ENCODE measurements at regions not wholly inside any gene's neighbourhood (a gene's known extent, or its start where the extent isn't known, plus 50 kb on each side); places are given as distances from the start of the nearest gene placed in this dataset.

GRCh38 chr6:22412994-22413393, 116.2 kb upstream of the PRL start:
- peak overlapping the region; percentile 48; the same call in 1 of the 2 replicates for H3K4me2 ChIP-seq
- peak overlapping the region; percentile 50 for H3K27ac ChIP-seq (ENCODE audit: low read depth)
- H3F3A ChIP-seq (replicated peaks; ENCODE audit: low read depth): no peaks in the 10 kb centered on the region
- ATAC-seq (no peak), DNase-seq (ENCODE audit: low spot score) (peak; percentile 17)
- no peaks in the 10 kb centered on the region for H3K27me3 ChIP-seq (ENCODE audit: insufficient read depth)
- no peaks in the 10 kb centered on the region for H3K9me2 ChIP-seq (ENCODE audit: insufficient read depth)
- H3K4me1 ChIP-seq (ENCODE audit: insufficient read depth): peaks cover 14% of the 10 kb centered on the region
- H3K4me1 Mint-ChIP-seq: peaks cover 14% of the 10 kb centered on the region
- H3K27me3 Mint-ChIP-seq (ENCODE audit: insufficient read depth, low read depth, poor library complexity): peaks cover 4% of the 10 kb centered on the region
- TF ChIP-seq EZH2phosphoT487 (IDR thresholded peaks at IDR 0.05; ENCODE audit: unreplicated experiment): no peak
- 0 out of 2 replicates have a peak, but pooled peaks have one; percentile 39 for TF ChIP-seq ZNF462 (CRISPR knock-in tag; IDR thresholded peaks at IDR 0.05)
- H3K36me3 Mint-ChIP-seq (ENCODE audit: low read depth): no peaks in the 10 kb centered on the region
- H3K9me3 Mint-ChIP-seq: no peaks in the 10 kb centered on the region
- peak overlapping the region; percentile 9 for H3K27ac Mint-ChIP-seq
- H3K36me3 ChIP-seq (ENCODE audit: insufficient read depth): no peaks in the 10 kb centered on the region
- H3K4me3 ChIP-seq: no peak overlapping the region
- peak overlapping the region; percentile 80; the same call in 1 of the 2 replicates for H2AFZ ChIP-seq
- H3K4me3 Mint-ChIP-seq: no peak overlapping the region
- H3K79me2 ChIP-seq (replicated peaks; ENCODE audit: insufficient read depth): no peaks in the 10 kb centered on the region
- no peaks in the 10 kb centered on the region for H4K20me1 ChIP-seq (replicated peaks; ENCODE audit: insufficient read depth)

GRCh38 chr6:22413681-22414311, 117.0 kb upstream of the PRL start:
- Histone ChIP-seq H3F3A (replicated peaks; ENCODE audit: low read depth) (no peaks in the 10 kb centered on the region), H3K4me3 (no peak overlapping the region), H3K4me1 (ENCODE audit: insufficient read depth) (peaks cover 14% of the 10 kb centered on the region), H4K20me1 (replicated peaks; ENCODE audit: insufficient read depth) (no peaks in the 10 kb centered on the region), H3K36me3 (ENCODE audit: insufficient read depth) (no peaks in the 10 kb centered on the region), H3K9me2 (ENCODE audit: insufficient read depth) (no peaks in the 10 kb centered on the region), H3K27me3 (ENCODE audit: insufficient read depth) (no peaks in the 10 kb centered on the region), H2AFZ (peak overlapping the region; percentile 80; the same call in 1 of the 2 replicates), H3K4me2 (peak overlapping the region; percentile 48; the same call in 1 of the 2 replicates), H3K79me2 (replicated peaks; ENCODE audit: insufficient read depth) (no peaks in the 10 kb centered on the region), H3K27ac (ENCODE audit: low read depth) (peak overlapping the region; percentile 50)
- Mint-ChIP-seq H3K36me3 (ENCODE audit: low read depth) (peaks cover 2% of the 10 kb centered on the region; the same call in 2 of the 3 replicates), H3K27me3 (ENCODE audit: insufficient read depth, low read depth, poor library complexity) (peaks cover 5% of the 10 kb centered on the region), H3K4me3 (no peak overlapping the region), H3K9me3 (peaks cover 4% of the 10 kb centered on the region), H3K4me1 (peaks cover 14% of the 10 kb centered on the region), H3K27ac (no peak overlapping the region; the same call in 1 of the 2 replicates)
- DNase-seq (ENCODE audit: low spot score) (peak; percentile 8), ATAC-seq (0 out of 3 replicates have a peak, but pooled peaks have one; percentile 32)
- no peak for TF ChIP-seq POLR2AphosphoS5 (IDR thresholded peaks at IDR 0.05; ENCODE audit: low read depth)
- TF ChIP-seq, protein P1, sequence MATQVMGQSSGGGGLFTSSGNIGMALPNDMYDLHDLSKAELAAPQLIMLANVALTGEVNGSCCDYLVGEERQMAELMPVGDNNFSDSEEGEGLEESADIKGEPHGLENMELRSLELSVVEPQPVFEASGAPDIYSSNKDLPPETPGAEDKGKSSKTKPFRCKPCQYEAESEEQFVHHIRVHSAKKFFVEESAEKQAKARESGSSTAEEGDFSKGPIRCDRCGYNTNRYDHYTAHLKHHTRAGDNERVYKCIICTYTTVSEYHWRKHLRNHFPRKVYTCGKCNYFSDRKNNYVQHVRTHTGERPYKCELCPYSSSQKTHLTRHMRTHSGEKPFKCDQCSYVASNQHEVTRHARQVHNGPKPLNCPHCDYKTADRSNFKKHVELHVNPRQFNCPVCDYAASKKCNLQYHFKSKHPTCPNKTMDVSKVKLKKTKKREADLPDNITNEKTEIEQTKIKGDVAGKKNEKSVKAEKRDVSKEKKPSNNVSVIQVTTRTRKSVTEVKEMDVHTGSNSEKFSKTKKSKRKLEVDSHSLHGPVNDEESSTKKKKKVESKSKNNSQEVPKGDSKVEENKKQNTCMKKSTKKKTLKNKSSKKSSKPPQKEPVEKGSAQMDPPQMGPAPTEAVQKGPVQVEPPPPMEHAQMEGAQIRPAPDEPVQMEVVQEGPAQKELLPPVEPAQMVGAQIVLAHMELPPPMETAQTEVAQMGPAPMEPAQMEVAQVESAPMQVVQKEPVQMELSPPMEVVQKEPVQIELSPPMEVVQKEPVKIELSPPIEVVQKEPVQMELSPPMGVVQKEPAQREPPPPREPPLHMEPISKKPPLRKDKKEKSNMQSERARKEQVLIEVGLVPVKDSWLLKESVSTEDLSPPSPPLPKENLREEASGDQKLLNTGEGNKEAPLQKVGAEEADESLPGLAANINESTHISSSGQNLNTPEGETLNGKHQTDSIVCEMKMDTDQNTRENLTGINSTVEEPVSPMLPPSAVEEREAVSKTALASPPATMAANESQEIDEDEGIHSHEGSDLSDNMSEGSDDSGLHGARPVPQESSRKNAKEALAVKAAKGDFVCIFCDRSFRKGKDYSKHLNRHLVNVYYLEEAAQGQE (IDR thresholded peaks at IDR 0.05; ENCODE audit: unreplicated experiment): no peak
- TF ChIP-seq ZNF331 (CRISPR knock-in tag; IDR thresholded peaks at IDR 0.05; ENCODE audit: low read depth): no peak

All from GM23338 (cell line).